SU-DHL-6 (cell line): ENCODE measurements at regions not wholly inside any gene's neighbourhood (a gene's known extent, or its start where the extent isn't known, plus 50 kb on each side); places are given as distances from the start of the nearest gene placed in this dataset.

Experiments
- H2AFZ ChIP-seq: fragments of 200-600 bp; sonication (generic); 2 replicates; pipeline ENCODE4 v1.6.1; 2014; ENCODE audit warnings: low read depth, mild to moderate bottlenecking, moderate library complexity, mixed read lengths, antibody characterized with exemption, low read length; ENCODE audit not compliant: severe bottlenecking
- H3F3A ChIP-seq: fragments of 200-600 bp; shearing (Covaris generic); 2 replicates; pipeline ENCODE4 v1.6.0; 2016; ENCODE audit warnings: antibody characterized with exemption, mild to moderate bottlenecking; ENCODE audit not compliant: insufficient read depth
- H3K27ac ChIP-seq: fragments of 200-600 bp; sonication (generic); 2 replicates; pipeline ENCODE4 v1.5.1; 2016; ENCODE audit warnings: low read depth, mild to moderate bottlenecking, low read length, moderate library complexity, mixed read lengths
- H3K27me3 ChIP-seq: fragments of 200-600 bp; sonication (generic), shearing (Covaris generic); 2 replicates; pipeline ENCODE4 v1.6.0; 2014; ENCODE audit warnings: mild to moderate bottlenecking, low read length
- H3K36me3 ChIP-seq: fragments of 200-600 bp; sonication (generic); 2 replicates; pipeline ENCODE4 v1.6.1; 2014; ENCODE audit warnings: mild to moderate bottlenecking, low read length, mixed read lengths
- H3K4me2 ChIP-seq: fragments of 300-600, 200-600 bp; shearing (Covaris generic), sonication (generic); 2 replicates; pipeline ENCODE4 v1.6.0; 2014; ENCODE audit warnings: low read length, low read depth, mild to moderate bottlenecking; ENCODE audit not compliant: poor library complexity, severe bottlenecking
- H3K4me3 ChIP-seq: fragments of 200-600 bp; sonication (generic); 2 replicates; pipeline ENCODE4 v1.5.1; 2014; ENCODE audit warnings: antibody characterized with exemption, low read length, mild to moderate bottlenecking, mixed read lengths; ENCODE audit not compliant: insufficient read depth, poor library complexity, severe bottlenecking
- H3K79me2 ChIP-seq: fragments of 200-600 bp; sonication (generic); 2 replicates; pipeline ENCODE4 v1.6.1; 2014; ENCODE audit warnings: mild to moderate bottlenecking, low read length, moderate library complexity; ENCODE audit not compliant: insufficient read depth
- H3K9ac ChIP-seq: fragments of 200-600 bp; sonication (generic); 2 replicates; pipeline ENCODE4 v1.7.0; 2014; ENCODE audit warnings: mild to moderate bottlenecking, low read length
- H3K9me2 ChIP-seq: fragments of 200-600 bp; sonication (generic); replicated peaks from 2 replicates; pipeline ENCODE4 v1.6.1; 2014; ENCODE audit warnings: low read length; ENCODE audit not compliant: insufficient read depth
- H3K9me3 ChIP-seq: fragments of 200-600 bp; sonication (generic); 2 replicates; pipeline ENCODE4 v1.6.1; 2014; ENCODE audit warnings: low read length, mixed read lengths; ENCODE audit not compliant: insufficient read depth
- H4K20me1 ChIP-seq: fragments of 200-600 bp; sonication (generic); 2 replicates; pipeline ENCODE4 v1.6.1; 2014; ENCODE audit warnings: low read depth, mild to moderate bottlenecking, antibody characterized with exemption, low read length, moderate library complexity, mixed read lengths
- CTCF ChIP-seq: fragments of 200-600 bp; sonication (generic); IDR thresholded peaks from one replicate; pipeline ENCODE4 v1.5.1; 2017; ENCODE audit warnings: antibody characterized with exemption, mild to moderate bottlenecking, low read length, moderate library complexity; ENCODE audit not compliant: insufficient read depth, poor library complexity, severe bottlenecking
- EZH2phosphoT487 ChIP-seq: fragments of 200-600 bp; sonication (generic), shearing (Covaris generic); conservative IDR thresholded peaks from 2 replicates; pipeline ENCODE4 v1.6.1; 2018; ENCODE audit warnings: mild to moderate bottlenecking, antibody characterized with exemption, low read length, moderate library complexity, mixed read lengths

- H2AFZ ChIP-seq = no peak overlapping the region
- no peaks in the 10 kb centered on the region for H3K36me3 ChIP-seq
- H3K79me2 ChIP-seq = no peaks in the 10 kb centered on the region
- H3F3A ChIP-seq = no peaks in the 10 kb centered on the region
- H3K9ac ChIP-seq = no peak overlapping the region
- TF ChIP-seq EZH2phosphoT487 (no peak), CTCF (no peak)
- H3K27me3 ChIP-seq = no peaks in the 10 kb centered on the region
- no peak overlapping the region for H3K4me3 ChIP-seq
- H3K4me2 ChIP-seq = no peak overlapping the region
- H3K9me2 ChIP-seq = no peaks in the 10 kb centered on the region
- H3K27ac ChIP-seq = no peak overlapping the region
- no peaks in the 10 kb centered on the region for H3K9me3 ChIP-seq
- H4K20me1 ChIP-seq = no peaks in the 10 kb centered on the region
These were observed 683.8 kb upstream of the NR2F2 start for GRCh38 chr15:95646484-95647273.

- H3K27ac ChIP-seq = no peak overlapping the region
- TF ChIP-seq CTCF (no peak), EZH2phosphoT487 (no peak)
- no peaks in the 10 kb centered on the region for H3K27me3 ChIP-seq
- no peak overlapping the region for H3K4me3 ChIP-seq
- no peak overlapping the region for H2AFZ ChIP-seq
- no peaks in the 10 kb centered on the region for H4K20me1 ChIP-seq
- no peak overlapping the region for H3K9ac ChIP-seq
- no peak overlapping the region for H3K4me2 ChIP-seq
- H3K9me2 ChIP-seq = no peaks in the 10 kb centered on the region
- H3K9me3 ChIP-seq = no peaks in the 10 kb centered on the region
- no peaks in the 10 kb centered on the region for H3F3A ChIP-seq
- no peaks in the 10 kb centered on the region for H3K36me3 ChIP-seq
- no peaks in the 10 kb centered on the region for H3K79me2 ChIP-seq
These were observed 682.8 kb upstream of the NR2F2 start for GRCh38 chr15:95647531-95648277.

- no peaks in the 10 kb centered on the region for H3K27me3 ChIP-seq
- no peak overlapping the region for H3K9ac ChIP-seq
- H3F3A ChIP-seq = no peaks in the 10 kb centered on the region
- no peaks in the 10 kb centered on the region for H3K36me3 ChIP-seq
- H2AFZ ChIP-seq = no peak overlapping the region
- H3K79me2 ChIP-seq = no peaks in the 10 kb centered on the region
- H3K27ac ChIP-seq = no peak overlapping the region
- no peaks in the 10 kb centered on the region for H3K9me3 ChIP-seq
- TF ChIP-seq EZH2phosphoT487 (no peak), CTCF (no peak)
- no peaks in the 10 kb centered on the region for H3K9me2 ChIP-seq
- no peak overlapping the region for H3K4me3 ChIP-seq
- no peaks in the 10 kb centered on the region for H4K20me1 ChIP-seq
- no peak overlapping the region for H3K4me2 ChIP-seq
These were observed 677.1 kb upstream of the NR2F2 start for GRCh38 chr15:95653361-95653805.
